SK-N-SH treated with all-trans-retinoic acid at 6 μM for 48 hours (cell line): ENCODE measurements at regions not wholly inside any gene's neighbourhood (a gene's known extent, or its start where the extent isn't known, plus 50 kb on each side); places are given as distances from the start of the nearest gene placed in this dataset.

ENCODE experiments used
- ATAC-seq: fragments of 200-7000 bp; cut with Tn5 transposase; 3 replicates; pipeline ENCODE4 v1.9.1; 2020; ENCODE audit warnings: mild to moderate bottlenecking, moderate library complexity
- ARNTL ChIP-seq: fragments of 450-650 bp; formaldehyde crosslinking; IDR thresholded peaks from 2 replicates; pipeline ENCODE4 v1.5.0; 2020; ENCODE audit warnings: low read depth, mild to moderate bottlenecking, moderate library complexity, borderline replicate concordance
- BACH2 ChIP-seq: fragments of 250-450 bp; sonication (Bioruptor Pico); IDR thresholded peaks from 2 replicates; pipeline ENCODE4 v1.9.0; 2021; ENCODE audit warnings: mild to moderate bottlenecking, borderline replicate concordance
- CSDC2 ChIP-seq: fragments of 250-450 bp; sonication (Bioruptor Pico); IDR thresholded peaks from 2 replicates; pipeline ENCODE4 v1.5.0; 2020; ENCODE audit warnings: mild to moderate bottlenecking, moderate library complexity
- ESRRG ChIP-seq: fragments of 250-450 bp; sonication (Bioruptor Pico); IDR thresholded peaks from 2 replicates; pipeline ENCODE4 v1.6.1; 2021; ENCODE audit warnings: mild to moderate bottlenecking
- GLIS3 ChIP-seq: fragments of 250-450 bp; sonication (Bioruptor Pico); IDR thresholded peaks from 2 replicates; pipeline ENCODE4 v1.5.0; 2020; ENCODE audit warnings: mild to moderate bottlenecking, moderate library complexity
- ISL1 ChIP-seq: fragments of 250-450 bp; sonication (Bioruptor Pico); IDR thresholded peaks from 2 replicates; pipeline ENCODE4 v2.1.2; 2022; ENCODE audit warnings: mild to moderate bottlenecking, moderate library complexity
- OSR1 ChIP-seq: fragments of 250-450 bp; sonication (Bioruptor Pico); IDR thresholded peaks from 2 replicates; pipeline ENCODE4 v1.8.0; 2022; ENCODE audit warnings: moderate library complexity, mild to moderate bottlenecking, inconsistent platforms
- PPARA ChIP-seq: fragments of 250-450 bp; sonication (Bioruptor Pico); IDR thresholded peaks from 2 replicates; pipeline ENCODE4 v1.5.0; 2020; ENCODE audit warnings: mild to moderate bottlenecking, borderline replicate concordance
- SNAI2 ChIP-seq: fragments of 250-450 bp; sonication (Bioruptor Pico); IDR thresholded peaks from 2 replicates; pipeline ENCODE4 v1.5.0; 2020; ENCODE audit warnings: mild to moderate bottlenecking, moderate library complexity
- TCF4 ChIP-seq: fragments of 250-450 bp; sonication (Bioruptor Pico); IDR thresholded peaks from 2 replicates; pipeline ENCODE4 v1.8.0; 2021; ENCODE audit warnings: mild to moderate bottlenecking, moderate library complexity, borderline replicate concordance
- TOX ChIP-seq: fragments of 250-450 bp; sonication (Bioruptor Pico); IDR thresholded peaks from 2 replicates; pipeline ENCODE4 v1.8.0; 2021; ENCODE audit warnings: mild to moderate bottlenecking, moderate library complexity, borderline replicate concordance
- ZC3H10 ChIP-seq: fragments of 250-450 bp; sonication (Bioruptor Pico); IDR thresholded peaks from 2 replicates; pipeline ENCODE4 v1.5.1; 2021; ENCODE audit warnings: mild to moderate bottlenecking, moderate library complexity
- ZFP30 ChIP-seq: fragments of 450-650 bp; formaldehyde crosslinking; IDR thresholded peaks from 2 replicates; pipeline ENCODE4 v1.5.0; 2022; ENCODE audit warnings: mild to moderate bottlenecking, moderate library complexity
- ZNF565 ChIP-seq: fragments of 450-650 bp; formaldehyde crosslinking; conservative IDR thresholded peaks from 2 replicates; pipeline ENCODE4 v1.5.0; 2020; ENCODE audit warnings: low read depth, mild to moderate bottlenecking, moderate library complexity
- ZNF70 ChIP-seq: fragments of 450-650 bp; formaldehyde crosslinking; IDR thresholded peaks from 2 replicates; pipeline ENCODE4 v1.5.0; 2020; ENCODE audit warnings: mild to moderate bottlenecking, moderate library complexity
- ZNF8 ChIP-seq: fragments of 450-650 bp; formaldehyde crosslinking; IDR thresholded peaks from 2 replicates; pipeline ENCODE4 v1.5.0; 2020; ENCODE audit warnings: mild to moderate bottlenecking, moderate library complexity
- TF ChIP-seq, protein P1 (sequence below): fragments of 250-450 bp; sonication (Bioruptor Pico); IDR thresholded peaks from 2 replicates; pipeline ENCODE4 v1.5.1; 2020; ENCODE audit warnings: low read depth, mild to moderate bottlenecking, moderate library complexity
- TF ChIP-seq, protein P2 (sequence below): fragments of 250-450 bp; sonication (Bioruptor Pico); IDR thresholded peaks from 2 replicates; pipeline ENCODE4 v1.8.0; 2021; ENCODE audit warnings: low read depth, mild to moderate bottlenecking, moderate library complexity, borderline replicate concordance
- TF ChIP-seq, protein P3 (sequence below): fragments of 250-450 bp; sonication (Bioruptor Pico); IDR thresholded peaks from 2 replicates; pipeline ENCODE4 v1.5.0; 2020; ENCODE audit warnings: mild to moderate bottlenecking, moderate library complexity
- TF ChIP-seq, protein P4 (sequence below): fragments of 250-450 bp; sonication (Bioruptor Pico); IDR thresholded peaks from 2 replicates; pipeline ENCODE4 v1.5.1; 2021; ENCODE audit warnings: mild to moderate bottlenecking, moderate library complexity

DNA sequence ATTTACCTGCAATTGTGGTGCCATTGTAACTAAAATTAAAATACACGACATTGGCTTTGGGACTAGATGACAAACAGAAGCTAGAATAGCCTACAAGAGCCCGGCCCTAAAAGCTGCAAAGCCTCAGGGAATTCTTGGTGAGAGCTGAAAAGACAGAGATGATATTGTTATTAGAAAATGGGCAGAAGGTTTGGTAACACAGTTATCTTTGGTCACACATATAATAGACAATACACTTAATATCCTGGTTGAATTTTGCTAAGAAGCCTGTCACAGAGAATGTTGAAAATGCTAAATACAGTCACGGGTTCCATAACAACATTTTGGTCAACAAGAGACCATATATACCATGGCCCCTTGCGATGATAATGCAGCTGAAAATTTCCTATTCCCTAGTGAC lies 157.3 kb upstream of the CDH19 start:
- TF ChIP-seq, protein P1, sequence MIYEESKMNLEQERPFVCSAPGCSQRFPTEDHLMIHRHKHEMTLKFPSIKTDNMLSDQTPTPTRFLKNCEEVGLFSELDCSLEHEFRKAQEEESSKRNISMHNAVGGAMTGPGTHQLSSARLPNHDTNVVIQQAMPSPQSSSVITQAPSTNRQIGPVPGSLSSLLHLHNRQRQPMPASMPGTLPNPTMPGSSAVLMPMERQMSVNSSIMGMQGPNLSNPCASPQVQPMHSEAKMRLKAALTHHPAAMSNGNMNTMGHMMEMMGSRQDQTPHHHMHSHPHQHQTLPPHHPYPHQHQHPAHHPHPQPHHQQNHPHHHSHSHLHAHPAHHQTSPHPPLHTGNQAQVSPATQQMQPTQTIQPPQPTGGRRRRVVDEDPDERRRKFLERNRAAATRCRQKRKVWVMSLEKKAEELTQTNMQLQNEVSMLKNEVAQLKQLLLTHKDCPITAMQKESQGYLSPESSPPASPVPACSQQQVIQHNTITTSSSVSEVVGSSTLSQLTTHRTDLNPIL (CRISPR knock-in tag) = no peak
- TF ChIP-seq, protein P2, sequence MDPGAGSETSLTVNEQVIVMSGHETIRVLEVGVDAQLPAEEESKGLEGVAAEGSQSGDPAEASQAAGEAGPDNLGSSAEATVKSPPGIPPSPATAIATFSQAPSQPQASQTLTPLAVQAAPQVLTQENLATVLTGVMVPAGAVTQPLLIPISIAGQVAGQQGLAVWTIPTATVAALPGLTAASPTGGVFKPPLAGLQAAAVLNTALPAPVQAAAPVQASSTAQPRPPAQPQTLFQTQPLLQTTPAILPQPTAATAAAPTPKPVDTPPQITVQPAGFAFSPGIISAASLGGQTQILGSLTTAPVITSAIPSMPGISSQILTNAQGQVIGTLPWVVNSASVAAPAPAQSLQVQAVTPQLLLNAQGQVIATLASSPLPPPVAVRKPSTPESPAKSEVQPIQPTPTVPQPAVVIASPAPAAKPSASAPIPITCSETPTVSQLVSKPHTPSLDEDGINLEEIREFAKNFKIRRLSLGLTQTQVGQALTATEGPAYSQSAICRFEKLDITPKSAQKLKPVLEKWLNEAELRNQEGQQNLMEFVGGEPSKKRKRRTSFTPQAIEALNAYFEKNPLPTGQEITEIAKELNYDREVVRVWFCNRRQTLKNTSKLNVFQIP (CRISPR knock-in tag) = no peak
- TF ChIP-seq ZNF8 (no peak), TOX (CRISPR knock-in tag) (no peak), ISL1 (CRISPR knock-in tag) (no peak), TCF4 (CRISPR knock-in tag) (no peak), PPARA (CRISPR knock-in tag) (no peak), ZC3H10 (CRISPR knock-in tag) (no peak), BACH2 (no peak), ARNTL (no peak), ESRRG (CRISPR knock-in tag) (no peak), ZNF70 (CRISPR knock-in tag) (no peak), CSDC2 (CRISPR knock-in tag) (no peak), OSR1 (CRISPR knock-in tag) (no peak), ZFP30 (no peak), GLIS3 (CRISPR knock-in tag) (no peak), SNAI2 (no peak)
- TF ChIP-seq, protein P3, sequence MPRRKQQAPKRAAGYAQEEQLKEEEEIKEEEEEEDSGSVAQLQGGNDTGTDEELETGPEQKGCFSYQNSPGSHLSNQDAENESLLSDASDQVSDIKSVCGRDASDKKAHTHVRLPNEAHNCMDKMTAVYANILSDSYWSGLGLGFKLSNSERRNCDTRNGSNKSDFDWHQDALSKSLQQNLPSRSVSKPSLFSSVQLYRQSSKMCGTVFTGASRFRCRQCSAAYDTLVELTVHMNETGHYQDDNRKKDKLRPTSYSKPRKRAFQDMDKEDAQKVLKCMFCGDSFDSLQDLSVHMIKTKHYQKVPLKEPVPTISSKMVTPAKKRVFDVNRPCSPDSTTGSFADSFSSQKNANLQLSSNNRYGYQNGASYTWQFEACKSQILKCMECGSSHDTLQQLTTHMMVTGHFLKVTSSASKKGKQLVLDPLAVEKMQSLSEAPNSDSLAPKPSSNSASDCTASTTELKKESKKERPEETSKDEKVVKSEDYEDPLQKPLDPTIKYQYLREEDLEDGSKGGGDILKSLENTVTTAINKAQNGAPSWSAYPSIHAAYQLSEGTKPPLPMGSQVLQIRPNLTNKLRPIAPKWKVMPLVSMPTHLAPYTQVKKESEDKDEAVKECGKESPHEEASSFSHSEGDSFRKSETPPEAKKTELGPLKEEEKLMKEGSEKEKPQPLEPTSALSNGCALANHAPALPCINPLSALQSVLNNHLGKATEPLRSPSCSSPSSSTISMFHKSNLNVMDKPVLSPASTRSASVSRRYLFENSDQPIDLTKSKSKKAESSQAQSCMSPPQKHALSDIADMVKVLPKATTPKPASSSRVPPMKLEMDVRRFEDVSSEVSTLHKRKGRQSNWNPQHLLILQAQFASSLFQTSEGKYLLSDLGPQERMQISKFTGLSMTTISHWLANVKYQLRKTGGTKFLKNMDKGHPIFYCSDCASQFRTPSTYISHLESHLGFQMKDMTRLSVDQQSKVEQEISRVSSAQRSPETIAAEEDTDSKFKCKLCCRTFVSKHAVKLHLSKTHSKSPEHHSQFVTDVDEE (CRISPR knock-in tag) = no peak
- no peak for ATAC-seq

DNA sequence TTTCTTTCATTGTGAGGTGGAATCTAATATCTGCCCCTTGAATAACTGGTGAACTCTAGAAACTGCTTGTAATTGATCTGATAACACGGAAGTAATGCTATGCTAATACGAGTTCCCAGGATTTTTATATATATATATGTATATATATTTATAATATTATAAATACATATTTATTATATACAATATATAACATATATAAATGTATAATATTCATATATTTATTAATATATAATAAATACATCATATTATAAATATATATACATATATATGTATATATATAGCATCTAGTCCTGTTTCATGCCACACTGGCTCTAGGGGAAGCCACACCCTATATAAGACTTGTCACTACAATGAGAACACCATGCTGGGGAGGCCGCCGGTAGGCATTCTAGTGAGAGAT lies 156.7 kb upstream of the CDH19 start:
- no peak for ATAC-seq
- TF ChIP-seq OSR1 (CRISPR knock-in tag) (no peak), ARNTL (no peak), ESRRG (CRISPR knock-in tag) (no peak), ISL1 (CRISPR knock-in tag) (no peak)
- TF ChIP-seq, protein P1 (CRISPR knock-in tag) = no peak
- TF ChIP-seq, all 23 proteins: peak for 0

DNA sequence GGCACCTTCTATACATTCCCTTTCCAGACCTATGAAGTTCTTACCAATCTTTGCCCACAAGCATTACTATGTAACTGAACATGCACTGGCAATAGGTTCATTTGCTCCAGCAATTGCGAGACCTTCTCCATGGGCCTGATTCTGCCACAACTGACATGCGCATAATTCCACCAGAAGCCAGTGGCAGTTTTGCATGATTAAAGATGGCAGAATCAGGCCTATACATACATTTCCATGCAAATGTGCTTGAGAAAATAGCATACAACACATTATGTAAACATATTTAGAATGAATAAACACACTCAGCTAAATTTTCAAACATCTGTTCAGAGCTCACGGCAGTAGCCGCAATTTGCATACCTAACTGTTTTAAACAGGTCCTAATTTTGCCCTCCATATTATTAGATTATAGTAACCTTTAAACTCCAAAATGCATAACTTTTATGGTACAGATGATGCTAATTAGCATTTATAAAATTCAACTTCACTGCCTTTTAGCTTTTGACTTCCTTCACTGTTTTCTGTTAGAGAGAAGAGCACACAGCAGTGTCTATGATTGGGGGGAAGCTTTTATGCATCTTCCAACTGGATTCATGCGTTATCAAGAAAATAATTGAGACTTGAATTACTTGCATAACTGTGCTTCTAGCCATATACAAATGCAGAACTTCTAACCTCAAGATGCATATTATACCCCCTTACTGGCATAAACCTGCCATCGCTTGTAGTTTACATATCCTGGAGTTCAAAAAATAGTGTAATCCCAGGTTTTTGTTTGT lies 155.3 kb upstream of the CDH19 start:
- TF ChIP-seq, protein P1 (CRISPR knock-in tag) = no peak
- ATAC-seq = no peak

DNA sequence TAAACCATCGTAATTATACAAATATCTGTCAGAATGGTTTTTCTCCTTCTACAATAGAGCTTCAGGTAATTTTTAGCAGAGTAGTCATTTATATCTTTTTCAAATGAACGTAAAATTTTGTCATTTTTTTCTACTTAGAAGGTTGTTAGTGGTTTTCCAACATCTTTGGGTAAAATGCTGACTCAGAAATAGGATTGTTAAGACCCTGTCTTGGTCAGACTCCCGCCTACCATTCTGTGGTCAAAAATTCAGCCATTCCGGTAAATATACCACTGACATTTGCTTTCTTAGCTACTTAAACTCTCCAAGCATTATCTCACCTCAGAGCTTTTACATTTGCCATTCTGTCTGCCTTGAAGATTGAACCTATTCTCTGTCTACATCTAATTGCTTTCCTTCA lies 154.1 kb upstream of the CDH19 start:
- ATAC-seq = no peak
- TF ChIP-seq ZNF565 (CRISPR knock-in tag) (no peak), SNAI2 (no peak), ZC3H10 (CRISPR knock-in tag) (no peak), TOX (CRISPR knock-in tag) (no peak), ESRRG (CRISPR knock-in tag) (no peak), PPARA (CRISPR knock-in tag) (no peak)
- TF ChIP-seq, protein P3 (CRISPR knock-in tag) = no peak
- TF ChIP-seq, protein P4, sequence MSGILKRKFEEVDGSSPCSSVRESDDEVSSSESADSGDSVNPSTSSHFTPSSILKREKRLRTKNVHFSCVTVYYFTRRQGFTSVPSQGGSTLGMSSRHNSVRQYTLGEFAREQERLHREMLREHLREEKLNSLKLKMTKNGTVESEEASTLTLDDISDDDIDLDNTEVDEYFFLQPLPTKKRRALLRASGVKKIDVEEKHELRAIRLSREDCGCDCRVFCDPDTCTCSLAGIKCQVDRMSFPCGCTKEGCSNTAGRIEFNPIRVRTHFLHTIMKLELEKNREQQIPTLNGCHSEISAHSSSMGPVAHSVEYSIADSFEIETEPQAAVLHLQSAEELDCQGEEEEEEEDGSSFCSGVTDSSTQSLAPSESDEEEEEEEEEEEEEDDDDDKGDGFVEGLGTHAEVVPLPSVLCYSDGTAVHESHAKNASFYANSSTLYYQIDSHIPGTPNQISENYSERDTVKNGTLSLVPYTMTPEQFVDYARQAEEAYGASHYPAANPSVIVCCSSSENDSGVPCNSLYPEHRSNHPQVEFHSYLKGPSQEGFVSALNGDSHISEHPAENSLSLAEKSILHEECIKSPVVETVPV = no peak
